H9 (cell line): ENCODE measurements at regions not wholly inside any gene's neighbourhood (a gene's known extent, or its start where the extent isn't known, plus 50 kb on each side); places are given as distances from the start of the nearest gene placed in this dataset.

Experiments used
- DNase-seq: peaks from one replicate; pipeline ENCODE4 v3.0.0-alpha.2; 2017
- H2AFZ ChIP-seq: one replicate; pipeline ENCODE4 v1.6.1; 2013; ENCODE audit warnings: mild to moderate bottlenecking, low read length, control low read depth, moderate library complexity
- H2AK5ac ChIP-seq: 2 replicates; pipeline ENCODE4 v1.6.1; 2013; ENCODE audit warnings: low read length, control low read depth, mixed read lengths; ENCODE audit not compliant: insufficient read length
- H2BK120ac ChIP-seq: one replicate; pipeline ENCODE4 v1.6.1; 2013; ENCODE audit warnings: low read depth, mild to moderate bottlenecking, low read length, control low read depth, inconsistent platforms; ENCODE audit not compliant: poor library complexity, severe bottlenecking
- H2BK12ac ChIP-seq: 2 replicates; pipeline ENCODE4 v1.6.1; 2013; ENCODE audit warnings: low read length, control low read depth, mixed read lengths, low read depth; ENCODE audit not compliant: insufficient read length
- H2BK15ac ChIP-seq: 2 replicates; pipeline ENCODE4 v1.6.1; 2013; ENCODE audit warnings: low read depth, low read length, control low read depth
- H2BK20ac ChIP-seq: one replicate; pipeline ENCODE4 v1.6.1; 2013; ENCODE audit warnings: low read depth, mild to moderate bottlenecking, low read length, control low read depth, inconsistent platforms; ENCODE audit not compliant: poor library complexity, severe bottlenecking
- H2BK5ac ChIP-seq: 2 replicates; pipeline ENCODE4 v1.6.1; 2013; ENCODE audit warnings: low read length, control low read depth, mixed read lengths; ENCODE audit not compliant: insufficient read length
- H3K14ac ChIP-seq: 2 replicates; pipeline ENCODE4 v1.6.1; 2013; ENCODE audit warnings: low read length, control low read depth; ENCODE audit not compliant: insufficient read depth
- H3K18ac ChIP-seq: 2 replicates; pipeline ENCODE4 v1.6.1; 2013; ENCODE audit warnings: low read depth, mild to moderate bottlenecking, mixed read lengths, low read length, control low read depth; ENCODE audit not compliant: insufficient read length
- H3K23ac ChIP-seq: 2 replicates; pipeline ENCODE4 v1.6.1; 2013; ENCODE audit warnings: low read length, control low read depth, mixed read lengths, low read depth; ENCODE audit not compliant: insufficient read length
- H3K23me2 ChIP-seq: 2 replicates; pipeline ENCODE4 v1.6.1; 2013; ENCODE audit warnings: low read depth, mild to moderate bottlenecking, mixed read lengths, low read length, control low read depth; ENCODE audit not compliant: insufficient read length, poor library complexity, severe bottlenecking
- H3K27ac ChIP-seq: 2 replicates; pipeline ENCODE4 v1.5.1; 2013; ENCODE audit warnings: low read length, control low read depth, mixed read lengths, low read depth; ENCODE audit not compliant: insufficient read length
- H3K27me3 ChIP-seq: 2 replicates; pipeline ENCODE4 v1.6.1; 2013; ENCODE audit warnings: low read length, control low read depth, inconsistent platforms; ENCODE audit not compliant: insufficient read depth
- H3K4ac ChIP-seq: 2 replicates; pipeline ENCODE4 v1.6.1; 2013; ENCODE audit warnings: low read depth, mild to moderate bottlenecking, control low read depth, inconsistent platforms, low read length, moderate library complexity
- H3K4me1 ChIP-seq: 2 replicates; pipeline ENCODE4 v1.6.1; 2013; ENCODE audit warnings: low read length, control low read depth, inconsistent platforms; ENCODE audit not compliant: insufficient read depth
- H3K4me2 ChIP-seq: 2 replicates; pipeline ENCODE4 v1.6.1; 2013; ENCODE audit warnings: low read length, control low read depth, mixed read lengths; ENCODE audit not compliant: insufficient read length, insufficient read depth
- H3K56ac ChIP-seq: 2 replicates; pipeline ENCODE4 v1.6.1; 2013; ENCODE audit warnings: low read depth, mild to moderate bottlenecking, mixed read lengths, low read length, control low read depth; ENCODE audit not compliant: insufficient read length
- H3K79me1 ChIP-seq: 2 replicates; pipeline ENCODE4 v1.6.1; 2013; ENCODE audit warnings: low read depth, mild to moderate bottlenecking, moderate library complexity, low read length, control low read depth, inconsistent platforms; ENCODE audit not compliant: insufficient read depth, poor library complexity, severe bottlenecking
- H3K79me2 ChIP-seq: 2 replicates; pipeline ENCODE4 v1.6.1; 2013; ENCODE audit warnings: low read length, control low read depth, inconsistent platforms; ENCODE audit not compliant: insufficient read depth
- H3K9ac ChIP-seq: 2 replicates; pipeline ENCODE4 v1.6.1; 2013; ENCODE audit warnings: low read length, control low read depth, mixed read lengths; ENCODE audit not compliant: insufficient read length; ENCODE audit errors: extremely low read depth
- H3K9me3 ChIP-seq: one replicate; pipeline ENCODE4 v1.6.1; 2013; ENCODE audit warnings: low read depth, low read length, inconsistent platforms; ENCODE audit not compliant: control insufficient read depth
- H3T11ph ChIP-seq: one replicate; pipeline ENCODE4 v1.6.1; 2013; ENCODE audit warnings: mild to moderate bottlenecking, low read length, control low read depth, inconsistent platforms
- H4K20me1 ChIP-seq: one replicate; pipeline ENCODE4 v1.6.1; 2013; ENCODE audit not compliant: control insufficient read depth, insufficient read length, insufficient read depth
- H4K5ac ChIP-seq: 2 replicates; pipeline ENCODE4 v1.6.1; 2013; ENCODE audit warnings: low read depth, mild to moderate bottlenecking, mixed read lengths, low read length, control low read depth; ENCODE audit not compliant: insufficient read length
- H4K8ac ChIP-seq: replicated peaks from 2 replicates; pipeline ENCODE4 v1.6.1; 2013; ENCODE audit warnings: low read length, control low read depth, mixed read lengths, low read depth; ENCODE audit not compliant: insufficient read length
- H4K91ac ChIP-seq: 2 replicates; pipeline ENCODE4 v1.6.1; 2013; ENCODE audit warnings: low read depth, mild to moderate bottlenecking, moderate library complexity, mixed read lengths, low read length, control low read depth; ENCODE audit not compliant: insufficient read length
- H3K27ac Mint-ChIP-seq, 3 experiments: 2 replicates in 2 of 3; 3 replicates in 1 of 3; pipeline ENCODE4 v1.8.0; 2020 to 2021; ENCODE audit warnings: mixed read lengths in 3 of 3, mild to moderate bottlenecking in 1 of 3, moderate library complexity in 1 of 3
- H3K27me3 Mint-ChIP-seq: 2 replicates; pipeline ENCODE4 v1.8.0; 2021; ENCODE audit warnings: low read depth, mild to moderate bottlenecking, moderate library complexity, mixed read lengths
- H3K36me3 Mint-ChIP-seq, 3 experiments: 2 replicates in 2 of 3; 3 replicates in 1 of 3; pipeline ENCODE4 v1.8.0; 2020 to 2021; ENCODE audit warnings: low read depth in 3 of 3, mixed read lengths in 3 of 3; ENCODE audit not compliant: insufficient read depth in 1 of 3
- H3K4me1 Mint-ChIP-seq, 2 experiments: 2 replicates each; pipeline ENCODE4 v1.8.0; 2020; ENCODE audit warnings: mixed read lengths in 2 of 2
- H3K4me3 Mint-ChIP-seq, 2 experiments: 2 replicates in 1 of 2; 3 replicates in 1 of 2; pipeline ENCODE4 v1.8.0; 2020 to 2021; ENCODE audit warnings: mild to moderate bottlenecking in 2 of 2, mixed read lengths in 2 of 2, moderate library complexity in 1 of 2
- H3K9me3 Mint-ChIP-seq, 2 experiments: 2 replicates in 1 of 2; 3 replicates in 1 of 2; pipeline ENCODE4 v1.8.0; 2020; ENCODE audit warnings: mild to moderate bottlenecking in 2 of 2, mixed read lengths in 2 of 2, moderate library complexity in 1 of 2
- CTCF ChIP-seq: fragments of 200-600 bp; sonication (generic); conservative IDR thresholded peaks from 3 replicates; pipeline ENCODE4 v1.8.0; 2021; ENCODE audit warnings: antibody characterized with exemption, mild to moderate bottlenecking

GRCh38 chr10:17519457-17519856 is 65.1 kb upstream of the ST8SIA6 start:
- Histone ChIP-seq H4K8ac (no peak overlapping the region), H4K20me1 (no peaks in the 10 kb centered on the region), H2BK12ac (no peak overlapping the region), H4K5ac (no peak overlapping the region), H3K4me2 (no peak overlapping the region), H3K56ac (no peak overlapping the region), H3K79me1 (no peaks in the 10 kb centered on the region), H2BK15ac (no peak overlapping the region), H2BK5ac (no peak overlapping the region), H3K27ac (no peak overlapping the region), H3K9me3 (no peaks in the 10 kb centered on the region), H2BK120ac (no peak overlapping the region), H2AK5ac (no peak overlapping the region), H2BK20ac (no peak overlapping the region), H3K14ac (no peak overlapping the region), H3K18ac (no peak overlapping the region), H3T11ph (no peak overlapping the region), H4K91ac (no peak overlapping the region), H2AFZ (no peak overlapping the region), H3K23me2 (no peaks in the 10 kb centered on the region), H3K9ac (no peak overlapping the region), H3K27me3 (no peaks in the 10 kb centered on the region), H3K79me2 (no peaks in the 10 kb centered on the region), H3K4ac (no peak overlapping the region), H3K23ac (no peak overlapping the region), H3K4me1 (no peaks in the 10 kb centered on the region)
- no peak for TF ChIP-seq CTCF
- no peaks in the 10 kb centered on the region for H3K4me1 Mint-ChIP-seq
- no peaks in the 10 kb centered on the region for H3K27me3 Mint-ChIP-seq
- H3K9me3 Mint-ChIP-seq = peaks cover 9 to 15% of the 10 kb centered on the region in 2 experiments; a peak in 3 of 5 replicates
- H3K4me3 Mint-ChIP-seq = no peak overlapping the region
- no peak overlapping the region for H3K27ac Mint-ChIP-seq
- no peak for DNase-seq
- H3K36me3 Mint-ChIP-seq = peaks cover 0 to 12% (median 0%) of the 10 kb centered on the region in 3 experiments; a peak in 3 of 7 replicates
